NCI-H2196 treated with DMSO at 0.1 percent for 48 hours (cell line): ENCODE measurements at regions not wholly inside any gene's neighbourhood (a gene's known extent, or its start where the extent isn't known, plus 50 kb on each side); places are given as distances from the start of the nearest gene placed in this dataset.

Source experiments
- DNase-seq: peaks from one replicate; lab custom pipeline; 2025; ENCODE audit not compliant: unreplicated experiment; lab: John Stamatoyannopoulos, UW

- DNase-seq = no peak
Observed at GRCh38 chr13:34405410-34406181, 536.5 kb upstream of the NBEA start.

- no peak for DNase-seq
Observed at GRCh38 chr13:34408640-34409039, 533.4 kb upstream of the NBEA start.

- no peak for DNase-seq
Observed at GRCh38 chr13:34409496-34410182, 532.4 kb upstream of the NBEA start.

GRCh38 chr13:34410678-34411077 lies 531.4 kb upstream of the NBEA start:
- DNase-seq = no peak

GRCh38 chr13:34411177-34411576 lies 530.9 kb upstream of the NBEA start:
- no peak for DNase-seq

GRCh38 chr13:34411894-34412293 lies 530.2 kb upstream of the NBEA start:
- DNase-seq = no peak

- no peak for DNase-seq
Observed at GRCh38 chr13:34412295-34412694, 529.8 kb upstream of the NBEA start.

- DNase-seq = no peak
Observed at GRCh38 chr13:34412817-34413375, 529.2 kb upstream of the NBEA start.

- no peak for DNase-seq
Observed at GRCh38 chr13:34413538-34414210, 528.4 kb upstream of the NBEA start.

- no peak for DNase-seq
Observed at GRCh38 chr13:34414616-34415015, 527.5 kb upstream of the NBEA start.

GRCh38 chr13:34416971-34417380 lies 525.1 kb upstream of the NBEA start:
- peak; percentile 49 for DNase-seq

GRCh38 chr13:34417896-34418295 lies 524.2 kb upstream of the NBEA start:
- DNase-seq = no peak

- no peak for DNase-seq
Observed at GRCh38 chr13:34419025-34419424, 523.0 kb upstream of the NBEA start.

- no peak for DNase-seq
Observed at GRCh38 chr13:34419755-34420154, 522.3 kb upstream of the NBEA start.

- no peak for DNase-seq
Observed at GRCh38 chr13:34420702-34421346, 521.2 kb upstream of the NBEA start.

GRCh38 chr13:34421347-34421719 lies 520.7 kb upstream of the NBEA start:
- DNase-seq = no peak

GRCh38 chr13:34421858-34422475 lies 520.1 kb upstream of the NBEA start:
- no peak for DNase-seq

- no peak for DNase-seq
Observed at GRCh38 chr13:34422956-34423355, 519.1 kb upstream of the NBEA start.

GRCh38 chr13:34425327-34425949 lies 516.6 kb upstream of the NBEA start:
- no peak for DNase-seq

GRCh38 chr13:34428911-34429310 lies 513.2 kb upstream of the NBEA start:
- DNase-seq = no peak
